Right atrium auricular region (tissue), 2 donors: ENCODE measurements at regions not wholly inside any gene's neighbourhood (a gene's known extent, or its start where the extent isn't known, plus 50 kb on each side); places are given as distances from the start of the nearest gene placed in this dataset.

Experiments
- DNase-seq: peaks from one replicate; pipeline ENCODE4 v3.0.0-alpha.2; 2019; ENCODE audit warnings: low spot score
- H3K27ac ChIP-seq, 2 donors: fragments of 200-600 bp; sonication (generic); 1 replicate in 1 of 2; 2 replicates in 1 of 2; pipeline ENCODE4 v1.5.1; 2016 to 2019
- H3K27me3 ChIP-seq, 2 donors: fragments of 200-600 bp; sonication (generic); one replicate each; pipeline versions ENCODE4 v1.5.1 to v1.6.0; 2017 to 2019
- H3K36me3 ChIP-seq: fragments of 200-600 bp; sonication (generic); one replicate; pipeline ENCODE4 v1.5.1; 2016
- H3K4me1 ChIP-seq, 2 donors: fragments of 200-600 bp; sonication (generic); one replicate each; pipeline versions ENCODE4 v1.5.1 to v1.6.0; 2017 to 2019
- H3K4me3 ChIP-seq, 2 donors: fragments of 200-600 bp; sonication (generic); 1 replicate in 1 of 2; 2 replicates in 1 of 2; pipeline ENCODE4 v1.5.1; 2017 to 2019; ENCODE audit warnings: mild to moderate bottlenecking in 1 of 2, moderate library complexity in 1 of 2
- H3K9me3 ChIP-seq, 2 donors: fragments of 200-600 bp; sonication (generic); one replicate each; pipeline ENCODE4 v1.5.1; 2019
- CTCF ChIP-seq, 2 donors: fragments of 200-600 bp; sonication (generic); IDR thresholded peaks; one replicate each; pipeline ENCODE4 v1.5.1; 2019; ENCODE audit warnings: antibody characterized with exemption in 2 of 2

GRCh38 chr4:130712038-130712437 is 1616.1 kb downstream of the C4orf33 start:
- Histone ChIP-seq H3K4me3 (no peak overlapping the region), H3K9me3 (no peaks in the 10 kb centered on the region), H3K36me3 (no peaks in the 10 kb centered on the region), H3K27me3 (no peaks in the 10 kb centered on the region), H3K27ac (no peak overlapping the region), H3K4me1 (no peaks in the 10 kb centered on the region)
- no peak for DNase-seq
- TF ChIP-seq CTCF (IDR thresholded peaks at IDR 0.05): no peak

- DNase-seq: no peak
- H3K4me1 ChIP-seq: no peaks in the 10 kb centered on the region
- H3K36me3 ChIP-seq: no peaks in the 10 kb centered on the region
- no peaks in the 10 kb centered on the region for H3K27me3 ChIP-seq
- no peak for TF ChIP-seq CTCF (IDR thresholded peaks at IDR 0.05)
- H3K9me3 ChIP-seq: no peaks in the 10 kb centered on the region
- no peak overlapping the region for H3K4me3 ChIP-seq
- H3K27ac ChIP-seq: no peak overlapping the region
Observed at GRCh38 chr4:130714006-130714405, 1618.1 kb downstream of the C4orf33 start.

- Histone ChIP-seq H3K4me1 (no peaks in the 10 kb centered on the region), H3K27ac (no peak overlapping the region), H3K4me3 (no peak overlapping the region), H3K27me3 (no peaks in the 10 kb centered on the region), H3K36me3 (no peaks in the 10 kb centered on the region), H3K9me3 (no peaks in the 10 kb centered on the region)
- DNase-seq: no peak
- no peak for TF ChIP-seq CTCF (IDR thresholded peaks at IDR 0.05)
Observed at GRCh38 chr4:130722361-130722760, 1626.4 kb downstream of the C4orf33 start.

GRCh38 chr4:130736436-130737185 is 1640.7 kb downstream of the C4orf33 start:
- no peak for DNase-seq
- Histone ChIP-seq H3K4me1 (no peaks in the 10 kb centered on the region), H3K4me3 (no peak overlapping the region), H3K36me3 (no peaks in the 10 kb centered on the region), H3K27ac (no peak overlapping the region), H3K27me3 (no peaks in the 10 kb centered on the region), H3K9me3 (no peaks in the 10 kb centered on the region)
- TF ChIP-seq CTCF (IDR thresholded peaks at IDR 0.05): no peak

GRCh38 chr4:130738233-130738632 is 1642.3 kb downstream of the C4orf33 start:
- no peak for DNase-seq
- no peak for TF ChIP-seq CTCF (IDR thresholded peaks at IDR 0.05)
- H3K27me3 ChIP-seq: no peaks in the 10 kb centered on the region
- H3K4me3 ChIP-seq: no peak overlapping the region
- H3K27ac ChIP-seq: no peak overlapping the region
- no peaks in the 10 kb centered on the region for H3K9me3 ChIP-seq
- no peaks in the 10 kb centered on the region for H3K36me3 ChIP-seq
- no peaks in the 10 kb centered on the region for H3K4me1 ChIP-seq

- Histone ChIP-seq H3K4me3 (no peak overlapping the region), H3K27me3 (no peaks in the 10 kb centered on the region), H3K4me1 (no peaks in the 10 kb centered on the region), H3K36me3 (no peaks in the 10 kb centered on the region), H3K27ac (no peak overlapping the region), H3K9me3 (no peaks in the 10 kb centered on the region)
- DNase-seq: no peak
- TF ChIP-seq CTCF (IDR thresholded peaks at IDR 0.05): peak in 1 of 2 donors; percentile 18
Observed at GRCh38 chr4:130747842-130748241, 1651.9 kb downstream of the C4orf33 start.
